ENCODE measurements at regions not wholly inside any gene's neighbourhood (a gene's known extent, or its start where the extent isn't known, plus 50 kb on each side); places are given as distances from the start of the nearest gene placed in this dataset.
A peak's percentile ranks its signal among the peaks of the same experiment; 100 is the strongest.

GRCh38 chr1:99465176-99465900 is 180.6 kb upstream of the PALMD start:
- Mint-ChIP-seq H3K4me1 (no peaks in the 10 kb centered on the region), H3K9me3 (no peaks in the 10 kb centered on the region), H3K27me3 (peaks cover 8% of the 10 kb centered on the region), H3K4me3 (no peak overlapping the region), H3K27ac (no peak overlapping the region)
- DNase-seq: no peak
- no peak for ATAC-seq

GRCh38 chr1:99467645-99468044 is 178.3 kb upstream of the PALMD start:
- no peaks in the 10 kb centered on the region for H3K9me3 Mint-ChIP-seq
- H3K27ac Mint-ChIP-seq: no peak overlapping the region
- DNase-seq (no peak), ATAC-seq (no peak)
- H3K4me3 Mint-ChIP-seq: no peak overlapping the region
- no peaks in the 10 kb centered on the region for H3K4me1 Mint-ChIP-seq
- peaks cover 8% of the 10 kb centered on the region for H3K27me3 Mint-ChIP-seq

- DNase-seq: no peak
- no peaks in the 10 kb centered on the region for H3K4me1 Mint-ChIP-seq
- H3K4me3 Mint-ChIP-seq: no peak overlapping the region
- no peak for ATAC-seq
- no peak overlapping the region for H3K27ac Mint-ChIP-seq
- no peaks in the 10 kb centered on the region for H3K9me3 Mint-ChIP-seq
- H3K27me3 Mint-ChIP-seq: peaks cover 11% of the 10 kb centered on the region
These were observed 176.4 kb upstream of the PALMD start for GRCh38 chr1:99469550-99469971.

- DNase-seq: no peak
- H3K4me3 Mint-ChIP-seq: no peak overlapping the region
- peaks cover 12% of the 10 kb centered on the region for H3K27me3 Mint-ChIP-seq
- no peak for ATAC-seq
- no peaks in the 10 kb centered on the region for H3K9me3 Mint-ChIP-seq
- no peaks in the 10 kb centered on the region for H3K4me1 Mint-ChIP-seq
- H3K27ac Mint-ChIP-seq: no peak overlapping the region
These were observed 173.0 kb upstream of the PALMD start for GRCh38 chr1:99472893-99473292.

- no peak overlapping the region for H3K4me3 Mint-ChIP-seq
- H3K4me1 Mint-ChIP-seq: no peaks in the 10 kb centered on the region
- H3K27me3 Mint-ChIP-seq: peaks cover 12% of the 10 kb centered on the region
- ATAC-seq: no peak
- H3K27ac Mint-ChIP-seq: no peak overlapping the region
- DNase-seq: no peak
- no peaks in the 10 kb centered on the region for H3K9me3 Mint-ChIP-seq
These were observed 171.5 kb upstream of the PALMD start for GRCh38 chr1:99474350-99474893.

- peaks cover 12% of the 10 kb centered on the region for H3K27me3 Mint-ChIP-seq
- DNase-seq (no peak), ATAC-seq (no peak)
- H3K4me1 Mint-ChIP-seq: no peaks in the 10 kb centered on the region
- H3K27ac Mint-ChIP-seq: no peak overlapping the region
- no peak overlapping the region for H3K4me3 Mint-ChIP-seq
- no peaks in the 10 kb centered on the region for H3K9me3 Mint-ChIP-seq
These were observed 169.9 kb upstream of the PALMD start for GRCh38 chr1:99476058-99476457.

- H3K4me3 Mint-ChIP-seq: no peak overlapping the region
- H3K4me1 Mint-ChIP-seq: no peaks in the 10 kb centered on the region
- no peak overlapping the region for H3K27ac Mint-ChIP-seq
- H3K27me3 Mint-ChIP-seq: peaks cover 14% of the 10 kb centered on the region
- no peak for ATAC-seq
- peak; percentile 10 to 14 for DNase-seq
- H3K9me3 Mint-ChIP-seq: no peaks in the 10 kb centered on the region
These were observed 164.4 kb upstream of the PALMD start for GRCh38 chr1:99481391-99481996.

- Mint-ChIP-seq H3K9me3 (no peaks in the 10 kb centered on the region), H3K27ac (no peak overlapping the region), H3K4me1 (no peaks in the 10 kb centered on the region), H3K27me3 (peaks cover 14% of the 10 kb centered on the region), H3K4me3 (no peak overlapping the region)
- DNase-seq: no peak
- no peak for ATAC-seq
These were observed 163.6 kb upstream of the PALMD start for GRCh38 chr1:99482286-99482685.

- no peaks in the 10 kb centered on the region for H3K4me1 Mint-ChIP-seq
- H3K27ac Mint-ChIP-seq: no peak overlapping the region
- H3K4me3 Mint-ChIP-seq: no peak overlapping the region
- H3K9me3 Mint-ChIP-seq: no peaks in the 10 kb centered on the region
- no peak for ATAC-seq
- no peak for DNase-seq
- peaks cover 14% of the 10 kb centered on the region for H3K27me3 Mint-ChIP-seq
These were observed 163.2 kb upstream of the PALMD start for GRCh38 chr1:99482750-99483149.

GRCh38 chr1:99490031-99490430 is 155.9 kb upstream of the PALMD start:
- H3K27me3 Mint-ChIP-seq: peaks cover 10% of the 10 kb centered on the region
- no peak for ATAC-seq
- H3K4me3 Mint-ChIP-seq: no peak overlapping the region
- no peaks in the 10 kb centered on the region for H3K4me1 Mint-ChIP-seq
- no peak for DNase-seq
- no peaks in the 10 kb centered on the region for H3K9me3 Mint-ChIP-seq
- no peak overlapping the region for H3K27ac Mint-ChIP-seq

GRCh38 chr1:99496067-99496466 is 149.8 kb upstream of the PALMD start:
- H3K27me3 Mint-ChIP-seq: peaks cover 9% of the 10 kb centered on the region
- ATAC-seq (peak; percentile 28), DNase-seq (no peak)
- H3K27ac Mint-ChIP-seq: no peak overlapping the region
- no peaks in the 10 kb centered on the region for H3K4me1 Mint-ChIP-seq
- H3K4me3 Mint-ChIP-seq: no peak overlapping the region
- no peaks in the 10 kb centered on the region for H3K9me3 Mint-ChIP-seq

GRCh38 chr1:99497690-99498089 is 148.2 kb upstream of the PALMD start:
- no peak for DNase-seq

GRCh38 chr1:99500541-99500940 is 145.4 kb upstream of the PALMD start:
- ATAC-seq (no peak), DNase-seq (no peak)
- Mint-ChIP-seq H3K4me1 (no peaks in the 10 kb centered on the region), H3K4me3 (no peak overlapping the region), H3K27ac (no peak overlapping the region), H3K9me3 (no peaks in the 10 kb centered on the region), H3K27me3 (peaks cover 7% of the 10 kb centered on the region)

More at GRCh38 chr1:99497690-99498089, 148.2 kb upstream of the PALMD start:
- Mint-ChIP-seq H3K27ac (no peak overlapping the region), H3K4me3 (no peak overlapping the region), H3K4me1 (no peaks in the 10 kb centered on the region), H3K27me3 (peaks cover 7% of the 10 kb centered on the region), H3K9me3 (no peaks in the 10 kb centered on the region)
- no peak for ATAC-seq

GRCh38 chr1:99501871-99502270 is 144.0 kb upstream of the PALMD start:
- no peak for ATAC-seq
- Mint-ChIP-seq H3K27ac (no peak overlapping the region), H3K9me3 (no peaks in the 10 kb centered on the region), H3K27me3 (peaks cover 7% of the 10 kb centered on the region), H3K4me1 (no peaks in the 10 kb centered on the region), H3K4me3 (no peak overlapping the region)
- DNase-seq: no peak

GRCh38 chr1:99502400-99502799 is 143.5 kb upstream of the PALMD start:
- H3K9me3 Mint-ChIP-seq: no peaks in the 10 kb centered on the region
- no peak overlapping the region for H3K4me3 Mint-ChIP-seq
- ATAC-seq (no peak), DNase-seq (no peak)
- H3K4me1 Mint-ChIP-seq: no peaks in the 10 kb centered on the region
- peaks cover 6% of the 10 kb centered on the region for H3K27me3 Mint-ChIP-seq
- no peak overlapping the region for H3K27ac Mint-ChIP-seq

- Mint-ChIP-seq H3K4me3 (no peak overlapping the region), H3K4me1 (no peaks in the 10 kb centered on the region)
These were observed 142.6 kb upstream of the PALMD start for GRCh38 chr1:99503276-99503747.

More at GRCh38 chr1:99503276-99503747, 142.6 kb upstream of the PALMD start:
- H3K27ac Mint-ChIP-seq: no peak overlapping the region
- DNase-seq: no peak
- ATAC-seq: no peak
- no peaks in the 10 kb centered on the region for H3K9me3 Mint-ChIP-seq
- H3K27me3 Mint-ChIP-seq: no peaks in the 10 kb centered on the region

Measured in stimulated activated naive CD8-positive, alpha-beta T cell treated with anti-CD3 and anti-CD28 coated beads, Interleukin-15, amount 100 ng/mL, for 72 hours (primary cell).